ENCODE measurements at regions not wholly inside any gene's neighbourhood (a gene's known extent, or its start where the extent isn't known, plus 50 kb on each side); places are given as distances from the start of the nearest gene placed in this dataset.
"Not testable (repeated sequence)": the region's sequence is repeated elsewhere in the genome, so short reads cannot be mapped to it uniquely, and the experiment has no call there.

GRCh38 chr6:19939926-19940325 is 102.8 kb downstream of the ID4 start:
- H3K9me3 ChIP-seq (ENCODE audit: low read length); H3K9me2 ChIP-seq (replicated peaks; ENCODE audit: low read length); intact Hi-C loops (cut with micrococcal nuclease); H3K4me2 ChIP-seq (ENCODE audit: low read length); H3K4me1 ChIP-seq (ENCODE audit: insufficient read depth, low read length); H3F3A ChIP-seq (ENCODE audit: low read length, unreplicated experiment); H3K4me3 ChIP-seq (ENCODE audit: low read length); H3K79me2 ChIP-seq (ENCODE audit: low read length); DNase-seq; H3K27ac ChIP-seq (ENCODE audit: low read length); BruUV-seq (replicated peaks); H2AFZ ChIP-seq (ENCODE audit: low read length); ATAC-seq; POLR2A ChIA-PET (ENCODE audit: unreplicated experiment); CTCF ChIA-PET; H4K20me1 ChIP-seq (ENCODE audit: low read length); H3K9ac ChIP-seq (ENCODE audit: low read length); H3K36me3 ChIP-seq (ENCODE audit: low read depth, low read length): not testable (repeated sequence)
- peaks cover 11% of the 10 kb centered on the region; the same call in 1 of the 2 replicates for H3K27me3 ChIP-seq (ENCODE audit: low read length)

GRCh38 chr6:19943042-19943441 is 105.9 kb downstream of the ID4 start:
- POLR2A ChIA-PET (ENCODE audit: unreplicated experiment): no interaction called here
- H3K79me2 ChIP-seq (ENCODE audit: low read length): no peaks in the 10 kb centered on the region

GRCh38 chr6:19945843-19946358 is 108.7 kb downstream of the ID4 start:
- ChIA-PET POLR2A (ENCODE audit: unreplicated experiment) (no interaction called here), CTCF (no interaction called here)
- H3K9me3 ChIP-seq (ENCODE audit: low read length): no peaks in the 10 kb centered on the region
- no peak for TF ChIP-seq EZH2phosphoT487 (IDR thresholded peaks at IDR 0.05; ENCODE audit: borderline replicate concordance, low read length)
- TF ChIP-seq EZH2 (IDR thresholded peaks at IDR 0.05; ENCODE audit: low read length, unreplicated experiment): no peak
- no peak for TF ChIP-seq CTCF (conservative IDR thresholded peaks at IDR 0.05; ENCODE audit: low read depth, low read length)
- no peak overlapping the region for H3K27ac ChIP-seq (ENCODE audit: low read length)
- H4K20me1 ChIP-seq (ENCODE audit: low read length): no peaks in the 10 kb centered on the region
- intact Hi-C loops (cut with micrococcal nuclease): no loop called here
- no peaks in the 10 kb centered on the region for H3K9me2 ChIP-seq (replicated peaks; ENCODE audit: low read length)
- H3K27me3 ChIP-seq (ENCODE audit: low read length): peaks cover 28% of the 10 kb centered on the region
- H3F3A ChIP-seq (ENCODE audit: low read length, unreplicated experiment): no peaks in the 10 kb centered on the region
- H3K4me2 ChIP-seq (ENCODE audit: low read length): no peak overlapping the region
- BruUV-seq (replicated peaks): no TSS peak
- no peak overlapping the region for H3K4me3 ChIP-seq (ENCODE audit: low read length)
- no peak for ATAC-seq
- H3K4me1 ChIP-seq (ENCODE audit: insufficient read depth, low read length): no peaks in the 10 kb centered on the region
- H3K36me3 ChIP-seq (ENCODE audit: low read depth, low read length): no peaks in the 10 kb centered on the region
- no peak overlapping the region for H3K9ac ChIP-seq (ENCODE audit: low read length)
- no peak overlapping the region for H2AFZ ChIP-seq (ENCODE audit: low read length)
- H3K79me2 ChIP-seq (ENCODE audit: low read length): no peaks in the 10 kb centered on the region
- DNase-seq: no peak

More at GRCh38 chr6:19943042-19943441, 105.9 kb downstream of the ID4 start:
- BruUV-seq (replicated peaks): no TSS peak
- intact Hi-C loops (cut with micrococcal nuclease): no loop called here
- CTCF ChIA-PET: interaction anchor here (0.6 kb wide), 1 partner anchor 734 kb away, joined by 3 read pairs; no protein-coding TSS in a partner anchor
- H3K27ac ChIP-seq (ENCODE audit: low read length): no peak overlapping the region
- no peaks in the 10 kb centered on the region for H4K20me1 ChIP-seq (ENCODE audit: low read length)
- H3F3A ChIP-seq (ENCODE audit: low read length, unreplicated experiment): no peaks in the 10 kb centered on the region
- DNase-seq (no peak), ATAC-seq (no peak)
- TF ChIP-seq EZH2phosphoT487 (IDR thresholded peaks at IDR 0.05; ENCODE audit: borderline replicate concordance, low read length) (no peak), CTCF (conservative IDR thresholded peaks at IDR 0.05; ENCODE audit: low read depth, low read length) (no peak), EZH2 (IDR thresholded peaks at IDR 0.05; ENCODE audit: low read length, unreplicated experiment) (no peak)
- no peaks in the 10 kb centered on the region for H3K36me3 ChIP-seq (ENCODE audit: low read depth, low read length)
- H3K9me2 ChIP-seq (replicated peaks; ENCODE audit: low read length): no peaks in the 10 kb centered on the region
- H2AFZ ChIP-seq (ENCODE audit: low read length): no peak overlapping the region
- H3K4me1 ChIP-seq (ENCODE audit: insufficient read depth, low read length): no peaks in the 10 kb centered on the region
- H3K27me3 ChIP-seq (ENCODE audit: low read length): peaks cover 28% of the 10 kb centered on the region
- no peaks in the 10 kb centered on the region for H3K9me3 ChIP-seq (ENCODE audit: low read length)
- H3K4me2 ChIP-seq (ENCODE audit: low read length): no peak overlapping the region
- no peak overlapping the region for H3K4me3 ChIP-seq (ENCODE audit: low read length)
- H3K9ac ChIP-seq (ENCODE audit: low read length): no peak overlapping the region
